Stimulated activated naive CD8-positive, alpha-beta T cell treated with anti-CD3 and anti-CD28 coated beads, Interleukin-15, amount 100 ng/mL, for 72 hours (primary cell): ENCODE measurements at regions not wholly inside any gene's neighbourhood (a gene's known extent, or its start where the extent isn't known, plus 50 kb on each side); places are given as distances from the start of the nearest gene placed in this dataset.
"Not testable (repeated sequence)": the region's sequence is repeated elsewhere in the genome, so short reads cannot be mapped to it uniquely, and the experiment has no call there.

Experiments used
- ATAC-seq: fragments of 150-1000 bp; cut with Tn5 transposase; 2 replicates; pipeline ENCODE4 v1.10.0; 2021; ENCODE audit warnings: mild to moderate bottlenecking, moderate library complexity
- DNase-seq, 2 donors: peaks; one replicate each; pipeline ENCODE4 v3.0.0; 2021 to 2022
- H3K27ac Mint-ChIP-seq, 2 donors: one replicate each; pipeline ENCODE4 v1.8.0; 2022; ENCODE audit warnings: mild to moderate bottlenecking in 2 of 2, mixed read lengths in 2 of 2, moderate library complexity in 2 of 2
- H3K27me3 Mint-ChIP-seq: one replicate; pipeline ENCODE4 v1.8.0; 2022; ENCODE audit warnings: mixed read lengths
- H3K4me1 Mint-ChIP-seq: one replicate; pipeline ENCODE4 v1.8.0; 2022; ENCODE audit warnings: mild to moderate bottlenecking, mixed read lengths
- H3K4me3 Mint-ChIP-seq, 2 donors: one replicate each; pipeline ENCODE4 v1.8.0; 2022; ENCODE audit warnings: mild to moderate bottlenecking in 2 of 2, mixed read lengths in 2 of 2, moderate library complexity in 1 of 2
- H3K9me3 Mint-ChIP-seq, 2 donors: one replicate each; pipeline ENCODE4 v1.8.0; 2022; ENCODE audit warnings: mixed read lengths in 2 of 2

DNA sequence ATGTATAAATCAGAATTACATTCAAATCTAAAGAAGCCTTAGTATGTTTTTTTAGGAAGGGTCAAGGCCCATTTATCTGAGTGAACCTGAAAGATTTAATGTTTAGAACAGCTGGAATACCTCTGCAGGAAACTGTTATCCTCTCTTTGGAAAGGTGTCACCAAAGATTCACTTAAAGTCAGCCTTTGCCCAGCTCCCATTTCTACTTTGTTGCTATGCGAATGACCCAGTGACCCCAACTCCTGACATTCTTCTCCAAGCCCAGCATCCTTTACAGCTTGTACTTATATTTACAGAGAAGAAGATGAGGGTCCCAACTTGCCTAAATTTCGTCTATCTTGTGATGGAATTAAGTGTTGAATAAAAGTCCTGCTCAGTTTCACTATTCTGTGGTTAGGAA is 1198.6 kb downstream of the CDH12 start:
- ATAC-seq (no peak), DNase-seq (no peak)
- Mint-ChIP-seq H3K27ac (no peak overlapping the region), H3K27me3 (no peaks in the 10 kb centered on the region), H3K9me3 (peaks cover 0 to 4% of the 10 kb centered on the region in 2 donors), H3K4me3 (no peak overlapping the region), H3K4me1 (no peaks in the 10 kb centered on the region)

- no peaks in the 10 kb centered on the region for H3K27me3 Mint-ChIP-seq
- no peaks in the 10 kb centered on the region for H3K4me1 Mint-ChIP-seq
- ATAC-seq, result no peak
- H3K4me3 Mint-ChIP-seq, result no peak overlapping the region
- H3K9me3 Mint-ChIP-seq, result no peaks in the 10 kb centered on the region
- H3K27ac Mint-ChIP-seq, result no peak overlapping the region
- DNase-seq, result no peak
These were observed 1203.2 kb downstream of the CDH12 start for GRCh38 chr5:21649969-21650368.

GRCh38 chr5:21646469-21646868 is 1206.7 kb downstream of the CDH12 start:
- Mint-ChIP-seq H3K27me3 (no peaks in the 10 kb centered on the region), H3K4me1 (no peaks in the 10 kb centered on the region), H3K27ac (no peak overlapping the region), H3K9me3 (no peaks in the 10 kb centered on the region), H3K4me3 (no peak overlapping the region)
- ATAC-seq (no peak), DNase-seq (no peak)

- no peak overlapping the region for H3K27ac Mint-ChIP-seq
- no peaks in the 10 kb centered on the region for H3K9me3 Mint-ChIP-seq
- no peaks in the 10 kb centered on the region for H3K4me1 Mint-ChIP-seq
- no peaks in the 10 kb centered on the region for H3K27me3 Mint-ChIP-seq
- DNase-seq (no peak), ATAC-seq (no peak)
- H3K4me3 Mint-ChIP-seq, result no peak overlapping the region
These were observed 1209.1 kb downstream of the CDH12 start for GRCh38 chr5:21644032-21644431.

DNA sequence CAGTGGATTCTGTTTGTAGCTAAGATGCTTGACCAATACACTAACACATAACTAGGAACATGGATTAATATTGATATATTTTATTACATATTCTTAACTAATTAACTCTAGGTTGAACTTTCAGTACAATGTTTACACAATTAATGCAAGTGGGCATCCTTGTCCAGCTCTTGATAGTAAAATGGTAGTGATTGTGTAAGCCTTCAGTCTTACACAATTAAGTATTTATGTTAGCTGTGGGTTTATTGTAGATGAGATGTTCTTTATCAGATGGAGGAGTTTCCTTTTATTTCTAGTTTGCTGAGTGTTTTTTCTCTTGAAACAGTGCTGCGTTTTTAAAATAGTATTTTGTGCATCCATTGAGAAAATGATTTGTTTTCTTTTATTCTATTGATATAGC is 1210.8 kb downstream of the CDH12 start:
- Mint-ChIP-seq H3K9me3 (no peaks in the 10 kb centered on the region), H3K27ac (no peak overlapping the region), H3K27me3 (no peaks in the 10 kb centered on the region), H3K4me1 (no peaks in the 10 kb centered on the region), H3K4me3 (no peak overlapping the region)
- ATAC-seq, result no peak
- no peak for DNase-seq

DNA sequence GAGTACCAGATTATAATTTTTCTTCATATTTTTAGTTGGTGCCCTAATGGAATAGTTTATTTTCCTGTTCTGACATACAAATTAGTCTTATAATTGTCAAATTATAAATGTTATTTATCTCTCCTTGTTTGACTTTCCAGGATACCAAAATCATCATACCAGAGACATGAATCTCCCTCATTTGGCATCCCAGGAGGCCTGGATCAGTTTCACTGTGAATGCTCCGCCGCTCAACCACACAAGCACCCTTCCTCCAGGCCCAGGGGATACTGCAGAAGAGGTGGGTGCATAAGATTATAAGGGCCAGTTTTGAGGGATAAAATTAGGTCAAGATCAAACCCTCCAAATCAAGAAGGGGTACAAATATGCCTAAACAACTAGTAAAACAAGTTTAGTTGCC is 1229.3 kb downstream of the CDH12 start:
- DNase-seq (no peak), ATAC-seq (no peak)
- H3K27ac Mint-ChIP-seq, result no peak overlapping the region
- no peak overlapping the region for H3K4me3 Mint-ChIP-seq
- peaks cover 9 to 14% of the 10 kb centered on the region in 2 donors for H3K9me3 Mint-ChIP-seq
- no peaks in the 10 kb centered on the region for H3K27me3 Mint-ChIP-seq
- no peaks in the 10 kb centered on the region for H3K4me1 Mint-ChIP-seq

DNA sequence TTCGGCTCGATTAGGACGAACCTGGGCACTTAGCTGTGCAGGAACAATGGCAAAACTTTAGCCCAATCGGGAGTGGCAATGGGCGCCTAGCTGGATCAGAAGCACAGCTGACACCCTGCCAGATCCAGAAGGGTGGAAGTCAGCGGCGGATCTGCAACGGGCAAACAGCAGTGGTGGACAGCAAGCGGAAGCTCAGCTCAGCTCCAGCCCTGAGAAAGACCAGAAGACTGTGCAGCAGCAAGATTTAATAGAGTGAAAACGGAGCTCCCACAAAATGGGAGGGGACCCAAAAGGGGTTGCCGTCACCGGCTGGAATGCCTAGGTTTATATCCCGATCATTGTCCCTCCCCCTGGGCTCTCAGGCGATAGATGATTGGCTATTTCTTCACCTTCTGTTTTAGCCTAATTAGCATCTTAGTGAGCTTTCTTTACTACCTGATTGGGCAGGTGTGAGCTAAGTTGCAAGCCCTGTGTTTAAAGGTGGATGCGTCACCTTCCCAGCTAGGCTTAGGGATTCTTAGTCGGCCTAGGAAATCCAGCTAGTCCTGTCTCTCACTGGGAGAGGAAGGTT is 1237.9 kb downstream of the CDH12 start:
- Mint-ChIP-seq H3K4me3 (no peak overlapping the region), H3K4me1 (no peaks in the 10 kb centered on the region), H3K27ac (peak overlapping the region in 1 of 2 donors; percentile 28), H3K27me3 (no peaks in the 10 kb centered on the region), H3K9me3 (peaks cover 5 to 26% of the 10 kb centered on the region in 2 donors)
- no peak for DNase-seq
- no peak for ATAC-seq

- no peak for DNase-seq
- no peak for ATAC-seq
- Mint-ChIP-seq H3K4me3 (no peak overlapping the region), H3K9me3 (peaks cover 5 to 26% of the 10 kb centered on the region in 2 donors), H3K27ac (no peak overlapping the region), H3K4me1 (no peaks in the 10 kb centered on the region), H3K27me3 (no peaks in the 10 kb centered on the region)
These were observed 1239.1 kb downstream of the CDH12 start for GRCh38 chr5:21613971-21614488.

- no peaks in the 10 kb centered on the region for H3K4me1 Mint-ChIP-seq
- H3K9me3 Mint-ChIP-seq, result no peaks in the 10 kb centered on the region
- ATAC-seq (no peak), DNase-seq (no peak)
- no peaks in the 10 kb centered on the region for H3K27me3 Mint-ChIP-seq
- no peak overlapping the region for H3K4me3 Mint-ChIP-seq
- no peak overlapping the region for H3K27ac Mint-ChIP-seq
These were observed 1249.3 kb downstream of the CDH12 start for GRCh38 chr5:21603796-21604195.

- ATAC-seq, result no peak
- DNase-seq, result no peak
- Mint-ChIP-seq H3K27ac (no peak overlapping the region), H3K9me3 (peaks cover 15 to 18% of the 10 kb centered on the region in 2 donors), H3K4me1 (no peaks in the 10 kb centered on the region), H3K4me3 (no peak overlapping the region), H3K27me3 (no peaks in the 10 kb centered on the region)
These were observed 1258.6 kb downstream of the CDH12 start for GRCh38 chr5:21594566-21594965.

DNA sequence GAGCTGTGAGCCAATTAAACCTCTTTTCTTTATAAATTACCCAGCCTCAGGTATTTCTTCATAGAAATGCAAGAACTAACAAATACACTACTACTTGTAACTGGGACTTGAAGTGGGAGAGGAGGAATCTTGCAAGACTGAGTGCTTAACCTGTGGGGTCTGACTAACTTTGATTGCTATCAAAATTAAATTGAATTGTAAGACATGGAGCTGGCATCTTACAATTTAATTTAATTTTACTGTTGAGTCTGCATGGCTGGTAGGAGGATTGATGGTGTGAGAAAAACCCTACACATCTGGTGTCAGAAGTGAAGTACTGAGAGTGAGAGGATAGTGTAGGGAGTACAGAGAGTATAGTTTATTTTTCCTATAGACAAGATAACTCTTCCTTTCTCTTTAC is 1259.9 kb downstream of the CDH12 start:
- ATAC-seq, result no peak
- no peaks in the 10 kb centered on the region for H3K27me3 Mint-ChIP-seq
- H3K4me3 Mint-ChIP-seq, result no peak overlapping the region

DNA sequence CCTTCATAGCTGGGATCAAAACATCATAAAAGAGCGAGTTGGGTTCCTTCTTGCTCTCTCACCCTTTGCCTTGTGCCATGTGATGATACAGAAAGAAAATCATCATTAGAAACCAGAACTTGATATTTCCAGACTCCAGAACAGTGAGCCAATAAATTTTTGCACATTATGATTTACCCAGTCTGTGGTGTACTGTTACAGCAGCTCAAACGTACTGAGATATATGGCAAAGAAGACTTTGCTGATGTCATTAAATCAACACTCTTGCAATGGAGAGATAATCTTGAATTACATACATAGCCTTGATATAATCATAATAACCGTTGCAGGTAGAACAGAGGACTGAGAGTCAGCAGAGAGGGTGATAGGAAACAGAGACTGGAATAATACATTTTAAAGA is 1271.6 kb downstream of the CDH12 start:
- Mint-ChIP-seq H3K4me1 (no peaks in the 10 kb centered on the region), H3K9me3 (peaks cover 17 to 29% of the 10 kb centered on the region in 2 donors), H3K4me3 (no peak overlapping the region), H3K27ac (no peak overlapping the region), H3K27me3 (no peaks in the 10 kb centered on the region)
- no peak for ATAC-seq
- DNase-seq, result no peak

More for the DNA sequence above, 1259.9 kb downstream of the CDH12 start:
- H3K27ac Mint-ChIP-seq, result no peak overlapping the region
- no peak for DNase-seq
- no peaks in the 10 kb centered on the region for H3K4me1 Mint-ChIP-seq
- peaks cover 15 to 18% of the 10 kb centered on the region in 2 donors for H3K9me3 Mint-ChIP-seq

DNA sequence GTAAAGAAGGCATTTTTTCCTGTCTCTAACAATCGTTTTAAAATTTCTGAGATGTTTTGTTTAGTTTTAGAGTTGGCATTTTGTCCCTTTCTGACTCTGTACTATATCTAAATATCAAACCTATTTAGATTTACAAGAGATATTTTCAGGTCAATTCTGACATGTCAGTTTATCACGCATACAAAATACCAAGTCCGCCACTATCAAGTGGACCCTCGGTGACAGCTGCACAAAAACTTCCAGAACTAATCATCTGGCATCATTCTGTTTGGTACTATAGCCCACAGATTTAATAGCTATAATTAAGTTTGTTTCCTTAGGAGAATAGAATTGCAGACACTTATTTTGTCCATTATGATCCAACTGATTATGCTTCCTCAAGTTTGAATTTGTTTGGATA is 1278.2 kb downstream of the CDH12 start:
- Mint-ChIP-seq H3K27ac (no peak overlapping the region), H3K27me3 (no peaks in the 10 kb centered on the region), H3K4me3 (no peak overlapping the region), H3K9me3 (peaks cover 4 to 6% of the 10 kb centered on the region in 2 donors), H3K4me1 (no peaks in the 10 kb centered on the region)
- DNase-seq (no peak), ATAC-seq (no peak)

DNA sequence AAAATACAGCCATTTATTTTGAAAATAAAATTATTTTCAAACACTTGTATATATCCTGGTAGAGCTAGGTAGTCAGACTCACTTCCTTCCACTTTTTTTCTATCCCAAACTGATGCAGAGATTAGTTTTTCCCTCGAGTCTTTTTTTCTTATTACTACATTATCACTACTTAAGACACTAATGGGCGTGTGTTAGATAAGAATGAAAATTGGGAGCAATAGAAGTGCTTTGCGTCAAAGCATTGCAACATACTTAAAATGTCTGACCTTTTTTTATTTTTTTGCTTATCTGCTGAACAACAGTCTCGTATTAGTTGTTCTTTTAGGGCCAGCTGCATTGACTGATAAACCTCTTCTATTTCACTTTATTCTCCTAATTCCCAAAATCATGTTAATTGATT is 1278.7 kb downstream of the CDH12 start:
- ATAC-seq (no peak), DNase-seq (no peak)
- peaks cover 1 to 3% of the 10 kb centered on the region in 2 donors for H3K9me3 Mint-ChIP-seq
- H3K4me1 Mint-ChIP-seq, result no peaks in the 10 kb centered on the region
- no peak overlapping the region for H3K27ac Mint-ChIP-seq
- no peak overlapping the region for H3K4me3 Mint-ChIP-seq
- no peaks in the 10 kb centered on the region for H3K27me3 Mint-ChIP-seq

- Mint-ChIP-seq H3K4me1 (no peaks in the 10 kb centered on the region), H3K27ac (no peak overlapping the region), H3K27me3 (no peaks in the 10 kb centered on the region), H3K9me3 (no peaks in the 10 kb centered on the region), H3K4me3 (no peak overlapping the region)
- ATAC-seq (no peak), DNase-seq (no peak)
These were observed 1279.5 kb downstream of the CDH12 start for GRCh38 chr5:21573416-21574314.

DNA sequence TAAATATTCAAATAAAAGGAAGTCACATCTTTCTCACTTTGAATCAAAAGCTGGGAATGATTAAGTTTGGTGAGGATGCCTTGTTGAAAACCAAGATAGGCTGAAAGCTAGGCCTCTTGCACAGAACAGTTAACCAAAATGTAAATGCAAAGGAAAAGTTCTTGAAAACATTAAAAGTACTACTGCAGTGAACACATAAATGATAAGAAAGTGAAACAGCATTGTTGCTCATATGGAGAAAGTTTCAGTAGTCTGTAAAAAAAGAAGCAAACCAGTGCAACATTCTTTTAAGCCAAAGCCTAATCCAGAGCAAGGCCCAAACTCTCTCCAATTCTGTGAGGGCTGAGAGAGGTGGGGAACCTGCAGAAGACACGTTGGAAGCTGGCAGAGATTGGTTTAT is 1281.9 kb downstream of the CDH12 start:
- H3K9me3 Mint-ChIP-seq, H3K27me3 Mint-ChIP-seq, H3K27ac Mint-ChIP-seq, DNase-seq, H3K4me1 Mint-ChIP-seq, H3K4me3 Mint-ChIP-seq, ATAC-seq: not testable (repeated sequence)
